MM.1S (cell line): ENCODE measurements at regions not wholly inside any gene's neighbourhood (a gene's known extent, or its start where the extent isn't known, plus 50 kb on each side); places are given as distances from the start of the nearest gene placed in this dataset.

Experiments
- DNase-seq: peaks from one replicate; pipeline ENCODE4 v3.0.0-alpha.2; 2015
- H2AFZ ChIP-seq: fragments of 300-600 bp; sonication (generic); 2 replicates; pipeline ENCODE4 v1.6.0; 2016; ENCODE audit warnings: antibody characterized with exemption, low read length
- H3F3A ChIP-seq: fragments of 300-600 bp; sonication (generic); 2 replicates; pipeline ENCODE4 v1.6.1; 2016; ENCODE audit warnings: mild to moderate bottlenecking, antibody characterized with exemption, low read length, moderate library complexity, mixed read lengths; ENCODE audit not compliant: insufficient read depth
- H3K27ac ChIP-seq: fragments of 300-600 bp; sonication (generic); 2 replicates; pipeline ENCODE4 v1.5.1; 2016; ENCODE audit warnings: mild to moderate bottlenecking, low read length
- H3K27me3 ChIP-seq: fragments of 300-600 bp; sonication (generic); replicated peaks from 2 replicates; pipeline ENCODE4 v1.6.0; 2016; ENCODE audit warnings: low read length; ENCODE audit not compliant: insufficient read depth
- H3K36me3 ChIP-seq: fragments of 300-600 bp; sonication (generic); replicated peaks from 2 replicates; pipeline ENCODE4 v1.6.1; 2016; ENCODE audit warnings: mild to moderate bottlenecking, low read length, mixed read lengths; ENCODE audit not compliant: insufficient read depth
- H3K4me1 ChIP-seq: fragments of 300-600 bp; sonication (generic); 2 replicates; pipeline ENCODE4 v1.6.1; 2016; ENCODE audit warnings: low read length, mixed read lengths
- H3K4me2 ChIP-seq: fragments of 300-600 bp; sonication (generic); 2 replicates; pipeline ENCODE4 v1.6.0; 2016; ENCODE audit warnings: low read depth, low read length
- H3K4me3 ChIP-seq: fragments of 300-600 bp; sonication (generic); 2 replicates; pipeline ENCODE4 v1.5.1; 2016; ENCODE audit warnings: low read length, mixed read lengths
- H3K79me2 ChIP-seq: fragments of 300-600 bp; sonication (generic); 2 replicates; pipeline ENCODE4 v1.6.1; 2016; ENCODE audit warnings: mixed run types, low read length, mixed read lengths
- H3K9ac ChIP-seq: fragments of 300-600 bp; sonication (generic); 2 replicates; pipeline ENCODE4 v1.6.1; 2016; ENCODE audit warnings: low read length, mixed read lengths
- H3K9me2 ChIP-seq: fragments of 300-600 bp; sonication (generic); replicated peaks from 2 replicates; pipeline ENCODE4 v1.6.1; 2016; ENCODE audit warnings: mild to moderate bottlenecking, low read length, mixed read lengths; ENCODE audit not compliant: insufficient read depth
- H3K9me3 ChIP-seq: fragments of 300-600 bp; sonication (generic); replicated peaks from 2 replicates; pipeline ENCODE4 v1.6.1; 2016; ENCODE audit warnings: mild to moderate bottlenecking, low read length, mixed read lengths; ENCODE audit not compliant: insufficient read depth
- H4K20me1 ChIP-seq: fragments of 300-600 bp; sonication (generic); 2 replicates; pipeline ENCODE4 v1.6.1; 2016; ENCODE audit warnings: mild to moderate bottlenecking, low read length, moderate library complexity, mixed read lengths; ENCODE audit not compliant: insufficient read depth
- EZH2 ChIP-seq: fragments of 300-600 bp; sonication (generic); optimal IDR thresholded peaks from 2 replicates; pipeline ENCODE3; 2017; ENCODE audit warnings: low read depth, mild to moderate bottlenecking, antibody characterized with exemption, low read length, mixed read lengths
- EZH2phosphoT487 ChIP-seq: fragments of 300-600 bp; sonication (generic); IDR thresholded peaks from 2 replicates; pipeline ENCODE4 v1.6.1; 2018; ENCODE audit warnings: antibody characterized with exemption, low read length
- TF ChIP-seq, protein P1 (sequence below): fragments of 300-600 bp; sonication (generic); IDR thresholded peaks from 2 replicates; pipeline ENCODE4 v1.5.1; 2016; ENCODE audit warnings: antibody characterized with exemption, low read length, mixed read lengths

DNA sequence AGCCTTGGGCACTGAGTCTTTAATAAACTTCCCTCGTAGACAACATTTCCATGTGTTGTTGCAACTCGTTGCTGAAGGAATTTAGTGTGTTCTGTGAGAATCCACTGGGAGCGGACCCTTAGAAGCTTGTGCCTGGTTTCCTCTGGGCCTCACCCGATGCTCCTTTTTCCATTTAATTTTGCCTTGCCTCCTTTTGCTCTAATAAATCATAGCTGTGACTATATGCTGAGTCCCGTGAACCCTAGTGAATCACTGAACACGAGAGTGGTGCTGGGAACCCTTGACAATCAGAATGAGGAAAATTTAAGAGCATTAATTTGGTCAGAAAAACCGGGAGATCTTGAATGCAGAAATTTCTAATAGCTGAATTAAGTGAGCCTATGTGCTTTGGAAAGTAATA lies 291.1 kb upstream of the ZNF608 start:
- Histone ChIP-seq H3K4me2 (no peak overlapping the region), H3K9ac (no peak overlapping the region)
- DNase-seq, result no peak

DNA sequence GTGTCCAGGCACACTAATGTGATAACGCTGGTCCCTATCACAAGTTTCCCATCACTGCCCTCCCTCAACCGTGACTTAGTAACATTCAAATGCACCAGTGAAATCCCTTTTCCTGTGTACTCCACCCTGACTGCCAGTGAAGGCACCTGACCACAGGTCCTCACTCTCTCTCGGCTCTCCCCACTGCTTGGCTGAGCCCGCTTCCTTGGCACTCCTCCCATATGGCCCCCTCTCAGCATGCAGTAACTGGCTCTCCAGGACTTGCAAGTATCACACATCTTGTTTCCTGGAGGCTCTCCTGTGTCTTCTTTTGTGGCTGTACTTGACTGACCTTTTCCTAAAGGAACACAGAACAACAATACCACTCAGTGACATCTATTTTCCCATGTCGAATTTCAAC lies 292.0 kb upstream of the ZNF608 start:
- no peak overlapping the region for H3K27ac ChIP-seq
- H3K4me1 ChIP-seq, result no peaks in the 10 kb centered on the region
- no peaks in the 10 kb centered on the region for H3K9me3 ChIP-seq
- no peaks in the 10 kb centered on the region for H3K79me2 ChIP-seq
- H4K20me1 ChIP-seq, result no peaks in the 10 kb centered on the region
- no peaks in the 10 kb centered on the region for H3K36me3 ChIP-seq
- no peaks in the 10 kb centered on the region for H3K9me2 ChIP-seq
- no peak overlapping the region for H2AFZ ChIP-seq
- H3K27me3 ChIP-seq, result no peaks in the 10 kb centered on the region
- no peak for DNase-seq
- no peaks in the 10 kb centered on the region for H3F3A ChIP-seq
- no peak for TF ChIP-seq EZH2phosphoT487
- TF ChIP-seq, protein P1, sequence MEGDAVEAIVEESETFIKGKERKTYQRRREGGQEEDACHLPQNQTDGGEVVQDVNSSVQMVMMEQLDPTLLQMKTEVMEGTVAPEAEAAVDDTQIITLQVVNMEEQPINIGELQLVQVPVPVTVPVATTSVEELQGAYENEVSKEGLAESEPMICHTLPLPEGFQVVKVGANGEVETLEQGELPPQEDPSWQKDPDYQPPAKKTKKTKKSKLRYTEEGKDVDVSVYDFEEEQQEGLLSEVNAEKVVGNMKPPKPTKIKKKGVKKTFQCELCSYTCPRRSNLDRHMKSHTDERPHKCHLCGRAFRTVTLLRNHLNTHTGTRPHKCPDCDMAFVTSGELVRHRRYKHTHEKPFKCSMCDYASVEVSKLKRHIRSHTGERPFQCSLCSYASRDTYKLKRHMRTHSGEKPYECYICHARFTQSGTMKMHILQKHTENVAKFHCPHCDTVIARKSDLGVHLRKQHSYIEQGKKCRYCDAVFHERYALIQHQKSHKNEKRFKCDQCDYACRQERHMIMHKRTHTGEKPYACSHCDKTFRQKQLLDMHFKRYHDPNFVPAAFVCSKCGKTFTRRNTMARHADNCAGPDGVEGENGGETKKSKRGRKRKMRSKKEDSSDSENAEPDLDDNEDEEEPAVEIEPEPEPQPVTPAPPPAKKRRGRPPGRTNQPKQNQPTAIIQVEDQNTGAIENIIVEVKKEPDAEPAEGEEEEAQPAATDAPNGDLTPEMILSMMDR, result no peak
- no peak for TF ChIP-seq EZH2
- no peak overlapping the region for H3K4me2 ChIP-seq
- H3K9ac ChIP-seq, result no peak overlapping the region
- H3K4me3 ChIP-seq, result no peak overlapping the region

More for the DNA sequence above, 291.1 kb upstream of the ZNF608 start:
- Histone ChIP-seq H3K4me3 (no peak overlapping the region), H3K79me2 (no peaks in the 10 kb centered on the region), H3K4me1 (no peaks in the 10 kb centered on the region), H3K36me3 (no peaks in the 10 kb centered on the region), H4K20me1 (no peaks in the 10 kb centered on the region), H3K9me3 (no peaks in the 10 kb centered on the region), H3F3A (no peaks in the 10 kb centered on the region), H3K27me3 (no peaks in the 10 kb centered on the region), H3K27ac (no peak overlapping the region), H3K9me2 (no peaks in the 10 kb centered on the region), H2AFZ (no peak overlapping the region)
- no peak for TF ChIP-seq EZH2phosphoT487
- TF ChIP-seq, protein P1, result no peak
- TF ChIP-seq EZH2, result no peak

DNA sequence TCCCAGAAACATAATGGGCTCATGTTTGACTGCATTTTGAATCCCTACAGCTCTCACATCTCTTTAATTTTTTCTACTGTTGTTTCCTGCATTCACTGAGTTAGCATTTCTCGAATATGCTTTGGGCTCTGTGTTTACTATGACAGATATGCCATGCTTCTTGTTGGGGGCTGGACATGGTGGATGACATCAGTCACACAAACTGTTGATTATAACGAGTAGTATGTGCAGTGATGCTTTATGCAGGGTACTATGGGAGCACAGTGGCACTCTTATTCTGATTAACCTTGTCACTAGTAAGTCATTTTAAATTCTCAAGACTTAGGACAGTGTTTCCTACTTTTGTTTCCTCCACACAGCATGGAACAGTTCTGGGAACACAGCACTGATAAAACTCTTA lies 295.4 kb upstream of the ZNF608 start:
- Histone ChIP-seq H3K27me3 (no peaks in the 10 kb centered on the region), H3K4me2 (no peak overlapping the region), H3K4me3 (no peak overlapping the region), H3K36me3 (no peaks in the 10 kb centered on the region), H3K9ac (no peak overlapping the region), H2AFZ (no peak overlapping the region; the same call in 1 of the 2 replicates), H3F3A (no peaks in the 10 kb centered on the region), H3K9me3 (no peaks in the 10 kb centered on the region), H3K9me2 (no peaks in the 10 kb centered on the region), H4K20me1 (no peaks in the 10 kb centered on the region), H3K27ac (no peak overlapping the region), H3K4me1 (no peaks in the 10 kb centered on the region), H3K79me2 (no peaks in the 10 kb centered on the region)
- DNase-seq, result no peak
- TF ChIP-seq, protein P1, result no peak
- TF ChIP-seq EZH2phosphoT487 (no peak), EZH2 (no peak)
